Activated naive CD8-positive, alpha-beta T cell (primary cell): ENCODE measurements at regions not wholly inside any gene's neighbourhood (a gene's known extent, or its start where the extent isn't known, plus 50 kb on each side); places are given as distances from the start of the nearest gene placed in this dataset.

Experiments used
- H3K27ac Mint-ChIP-seq: one replicate; pipeline ENCODE4 v1.8.0; 2021; ENCODE audit warnings: mixed read lengths
- H3K27me3 Mint-ChIP-seq: one replicate; pipeline ENCODE4 v1.8.0; 2021; ENCODE audit warnings: mixed read lengths
- H3K36me3 Mint-ChIP-seq: one replicate; pipeline ENCODE4 v1.8.0; 2021; ENCODE audit warnings: mixed read lengths
- H3K4me1 Mint-ChIP-seq: one replicate; pipeline ENCODE4 v1.8.0; 2021; ENCODE audit warnings: low read depth, mixed read lengths
- H3K4me3 Mint-ChIP-seq: one replicate; pipeline ENCODE4 v1.8.0; 2021; ENCODE audit warnings: mild to moderate bottlenecking, mixed read lengths
- H3K9me3 Mint-ChIP-seq: one replicate; pipeline ENCODE4 v1.8.0; 2021; ENCODE audit warnings: low read depth, mixed read lengths

- Mint-ChIP-seq H3K9me3 (no peaks in the 10 kb centered on the region), H3K27ac (no peak overlapping the region), H3K4me3 (no peak overlapping the region), H3K27me3 (peaks cover 1% of the 10 kb centered on the region), H3K36me3 (no peaks in the 10 kb centered on the region), H3K4me1 (peaks cover 14% of the 10 kb centered on the region)
Measured at GRCh38 chr14:97267509-97267908, 470.3 kb downstream of the VRK1 start.

GRCh38 chr14:97268097-97268496, 470.9 kb downstream of the VRK1 start:
- peaks cover 1% of the 10 kb centered on the region for H3K27me3 Mint-ChIP-seq
- no peaks in the 10 kb centered on the region for H3K9me3 Mint-ChIP-seq
- no peak overlapping the region for H3K4me3 Mint-ChIP-seq
- H3K4me1 Mint-ChIP-seq: peaks cover 14% of the 10 kb centered on the region
- H3K27ac Mint-ChIP-seq: peak overlapping the region; percentile 23
- no peaks in the 10 kb centered on the region for H3K36me3 Mint-ChIP-seq

- Mint-ChIP-seq H3K9me3 (no peaks in the 10 kb centered on the region), H3K36me3 (no peaks in the 10 kb centered on the region), H3K4me3 (no peak overlapping the region), H3K27ac (no peak overlapping the region), H3K27me3 (peaks cover 1% of the 10 kb centered on the region), H3K4me1 (peaks cover 14% of the 10 kb centered on the region)
Measured at GRCh38 chr14:97270308-97270707, 473.1 kb downstream of the VRK1 start.

- H3K27ac Mint-ChIP-seq: no peak overlapping the region
- no peaks in the 10 kb centered on the region for H3K36me3 Mint-ChIP-seq
- H3K9me3 Mint-ChIP-seq: no peaks in the 10 kb centered on the region
- peaks cover 23% of the 10 kb centered on the region for H3K4me1 Mint-ChIP-seq
- peaks cover 1% of the 10 kb centered on the region for H3K27me3 Mint-ChIP-seq
- no peak overlapping the region for H3K4me3 Mint-ChIP-seq
Measured at GRCh38 chr14:97271451-97271960, 474.3 kb downstream of the VRK1 start.

GRCh38 chr14:97273540-97273939, 476.4 kb downstream of the VRK1 start:
- no peak overlapping the region for H3K4me3 Mint-ChIP-seq
- no peaks in the 10 kb centered on the region for H3K9me3 Mint-ChIP-seq
- no peaks in the 10 kb centered on the region for H3K36me3 Mint-ChIP-seq
- peaks cover 21% of the 10 kb centered on the region for H3K4me1 Mint-ChIP-seq
- H3K27me3 Mint-ChIP-seq: peaks cover 1% of the 10 kb centered on the region
- H3K27ac Mint-ChIP-seq: no peak overlapping the region

GRCh38 chr14:97274626-97275025, 477.4 kb downstream of the VRK1 start:
- Mint-ChIP-seq H3K27me3 (peaks cover 3% of the 10 kb centered on the region), H3K4me3 (no peak overlapping the region), H3K4me1 (peaks cover 21% of the 10 kb centered on the region), H3K27ac (no peak overlapping the region), H3K9me3 (no peaks in the 10 kb centered on the region), H3K36me3 (no peaks in the 10 kb centered on the region)

DNA sequence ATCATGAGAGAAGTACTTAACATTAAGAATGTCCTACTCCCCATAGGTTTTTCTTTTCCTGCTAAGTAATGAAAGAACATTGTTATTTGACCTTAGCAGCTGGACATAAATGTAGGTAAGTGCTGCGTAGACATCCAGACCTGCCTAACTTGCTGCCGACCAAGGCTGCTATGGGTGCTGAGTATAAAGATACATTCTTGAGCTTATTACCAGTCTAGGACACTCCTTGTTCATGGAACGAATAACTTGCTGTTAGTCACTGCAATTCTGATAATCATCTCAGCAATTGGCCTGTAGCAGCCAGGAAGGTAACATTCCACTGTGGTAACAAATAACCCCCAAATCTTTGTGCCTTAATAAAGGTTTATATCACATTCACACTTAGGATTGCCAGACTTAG, 478.1 kb downstream of the VRK1 start:
- Mint-ChIP-seq H3K36me3 (no peaks in the 10 kb centered on the region), H3K27ac (no peak overlapping the region), H3K4me1 (peaks cover 21% of the 10 kb centered on the region), H3K27me3 (peaks cover 3% of the 10 kb centered on the region), H3K4me3 (no peak overlapping the region), H3K9me3 (no peaks in the 10 kb centered on the region)

GRCh38 chr14:97276573-97276972, 479.4 kb downstream of the VRK1 start:
- no peak overlapping the region for H3K27ac Mint-ChIP-seq
- H3K9me3 Mint-ChIP-seq: no peaks in the 10 kb centered on the region
- no peaks in the 10 kb centered on the region for H3K36me3 Mint-ChIP-seq
- H3K4me1 Mint-ChIP-seq: peaks cover 21% of the 10 kb centered on the region
- no peak overlapping the region for H3K4me3 Mint-ChIP-seq
- peaks cover 3% of the 10 kb centered on the region for H3K27me3 Mint-ChIP-seq

- no peaks in the 10 kb centered on the region for H3K9me3 Mint-ChIP-seq
- H3K27ac Mint-ChIP-seq: no peak overlapping the region
- H3K4me1 Mint-ChIP-seq: peaks cover 21% of the 10 kb centered on the region
- H3K36me3 Mint-ChIP-seq: no peaks in the 10 kb centered on the region
- H3K27me3 Mint-ChIP-seq: peaks cover 2% of the 10 kb centered on the region
- no peak overlapping the region for H3K4me3 Mint-ChIP-seq
Measured at GRCh38 chr14:97277711-97278110, 480.5 kb downstream of the VRK1 start.

DNA sequence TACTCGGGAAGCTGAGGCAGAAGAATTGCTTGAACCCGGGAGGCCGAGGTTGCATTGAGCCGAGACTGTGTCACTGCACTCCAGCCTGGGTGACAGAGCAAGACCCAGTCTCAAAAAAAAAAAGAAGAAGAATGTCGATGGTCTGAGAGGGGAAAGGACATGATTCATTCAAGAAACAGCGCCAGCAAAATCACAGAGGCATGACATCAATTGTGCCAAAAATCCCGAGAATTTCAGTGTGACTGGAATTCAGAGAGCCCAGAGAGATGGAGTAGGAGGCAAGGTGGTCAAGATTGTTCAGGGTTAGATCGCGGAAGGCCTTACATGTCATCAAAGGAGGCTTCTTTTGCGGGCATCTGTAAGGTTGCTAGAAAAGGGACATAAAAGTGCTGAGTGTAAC, 483.3 kb downstream of the VRK1 start:
- no peaks in the 10 kb centered on the region for H3K36me3 Mint-ChIP-seq
- no peak overlapping the region for H3K27ac Mint-ChIP-seq
- H3K4me3 Mint-ChIP-seq: no peak overlapping the region
- peaks cover 20% of the 10 kb centered on the region for H3K4me1 Mint-ChIP-seq
- no peaks in the 10 kb centered on the region for H3K9me3 Mint-ChIP-seq
- H3K27me3 Mint-ChIP-seq: peaks cover 2% of the 10 kb centered on the region

GRCh38 chr14:97281741-97282140, 484.6 kb downstream of the VRK1 start:
- no peak overlapping the region for H3K4me3 Mint-ChIP-seq
- H3K4me1 Mint-ChIP-seq: peaks cover 8% of the 10 kb centered on the region
- peaks cover 2% of the 10 kb centered on the region for H3K27me3 Mint-ChIP-seq
- H3K36me3 Mint-ChIP-seq: no peaks in the 10 kb centered on the region
- H3K9me3 Mint-ChIP-seq: no peaks in the 10 kb centered on the region
- no peak overlapping the region for H3K27ac Mint-ChIP-seq

DNA sequence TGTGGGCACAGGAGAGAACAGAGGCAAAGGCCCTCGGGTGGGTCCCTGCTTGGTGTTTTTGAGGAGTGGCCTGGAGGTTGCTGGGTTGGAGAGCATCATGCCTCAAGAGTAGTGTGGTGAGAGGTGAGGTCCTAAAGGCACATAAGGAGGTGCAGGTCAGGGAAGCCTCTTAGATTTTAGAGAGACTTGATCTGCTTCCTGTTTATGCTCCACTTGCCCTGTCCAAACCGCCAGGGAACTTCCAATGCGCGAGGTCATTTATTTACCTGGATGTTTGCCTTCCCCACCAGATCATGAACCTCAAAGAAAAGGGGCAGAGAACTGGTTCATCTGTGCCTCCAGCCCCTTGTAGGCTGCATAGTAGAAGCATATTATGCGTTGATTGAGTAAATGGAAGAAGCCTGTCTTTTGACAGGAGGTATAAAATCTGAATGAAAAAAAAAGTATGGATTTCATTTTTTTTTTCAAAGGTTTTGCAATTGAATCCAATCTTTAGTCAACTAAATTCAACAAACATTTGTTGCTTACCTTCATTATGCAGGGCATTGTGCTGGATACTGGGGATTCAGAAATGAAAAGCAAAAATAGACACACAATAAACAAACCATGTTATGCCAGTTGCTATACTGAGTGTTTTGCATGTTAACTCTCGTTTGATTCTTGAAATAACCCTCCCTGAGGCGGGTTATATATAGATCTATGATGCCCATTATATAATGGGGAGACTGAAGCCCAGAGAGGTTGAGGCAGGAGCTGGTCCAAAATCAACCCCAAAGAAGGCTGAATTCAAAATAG, 485.2 kb downstream of the VRK1 start:
- Mint-ChIP-seq H3K4me1 (peaks cover 2% of the 10 kb centered on the region), H3K27ac (no peak overlapping the region), H3K36me3 (no peaks in the 10 kb centered on the region), H3K9me3 (no peaks in the 10 kb centered on the region), H3K27me3 (peaks cover 2% of the 10 kb centered on the region), H3K4me3 (no peak overlapping the region)

DNA sequence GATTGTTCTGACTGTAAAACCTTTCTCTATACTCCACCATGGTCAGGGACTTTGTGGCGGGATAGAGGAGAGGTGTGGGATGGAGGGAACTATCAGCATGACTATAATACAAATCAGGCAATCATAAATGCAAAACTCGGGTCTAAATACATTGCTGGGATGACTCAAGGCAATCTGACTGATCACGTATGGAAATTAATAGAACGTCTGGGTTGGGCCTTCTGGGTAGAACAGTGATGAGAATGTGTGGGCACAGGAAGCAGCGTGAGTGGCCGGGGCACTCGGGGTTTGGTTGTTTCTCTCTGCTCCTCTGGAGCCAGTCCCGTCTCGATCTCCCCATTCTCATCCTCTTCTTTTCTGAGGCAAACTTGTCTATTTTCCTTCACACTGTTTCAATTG, 485.8 kb downstream of the VRK1 start:
- Mint-ChIP-seq H3K4me1 (no peaks in the 10 kb centered on the region), H3K27ac (no peak overlapping the region)

DNA sequence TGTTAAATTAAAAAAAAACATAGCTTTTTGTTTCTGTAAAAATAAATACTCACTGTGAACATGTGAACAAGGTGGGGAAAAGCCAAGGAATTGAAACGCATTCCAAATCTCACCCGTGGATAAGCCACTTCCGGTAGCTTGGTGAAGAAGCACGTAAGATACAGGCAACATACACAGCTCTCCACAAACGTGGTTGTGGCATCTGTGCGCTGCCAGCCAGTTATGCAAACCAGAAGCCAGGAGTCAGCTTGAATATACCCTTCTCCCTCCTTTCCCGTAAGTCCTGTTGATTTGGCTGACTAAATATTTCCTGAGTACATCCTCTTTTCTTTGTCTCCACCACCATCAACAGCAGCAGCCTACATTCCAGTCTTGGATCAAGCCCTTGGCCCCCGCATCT, 486.2 kb downstream of the VRK1 start:
- no peaks in the 10 kb centered on the region for H3K36me3 Mint-ChIP-seq
- no peak overlapping the region for H3K4me3 Mint-ChIP-seq
- no peaks in the 10 kb centered on the region for H3K9me3 Mint-ChIP-seq
- H3K27me3 Mint-ChIP-seq: peaks cover 2% of the 10 kb centered on the region
- no peak overlapping the region for H3K27ac Mint-ChIP-seq
- H3K4me1 Mint-ChIP-seq: no peaks in the 10 kb centered on the region

More for the DNA sequence above, 485.8 kb downstream of the VRK1 start:
- peaks cover 2% of the 10 kb centered on the region for H3K27me3 Mint-ChIP-seq
- no peaks in the 10 kb centered on the region for H3K36me3 Mint-ChIP-seq
- no peak overlapping the region for H3K4me3 Mint-ChIP-seq
- H3K9me3 Mint-ChIP-seq: no peaks in the 10 kb centered on the region

DNA sequence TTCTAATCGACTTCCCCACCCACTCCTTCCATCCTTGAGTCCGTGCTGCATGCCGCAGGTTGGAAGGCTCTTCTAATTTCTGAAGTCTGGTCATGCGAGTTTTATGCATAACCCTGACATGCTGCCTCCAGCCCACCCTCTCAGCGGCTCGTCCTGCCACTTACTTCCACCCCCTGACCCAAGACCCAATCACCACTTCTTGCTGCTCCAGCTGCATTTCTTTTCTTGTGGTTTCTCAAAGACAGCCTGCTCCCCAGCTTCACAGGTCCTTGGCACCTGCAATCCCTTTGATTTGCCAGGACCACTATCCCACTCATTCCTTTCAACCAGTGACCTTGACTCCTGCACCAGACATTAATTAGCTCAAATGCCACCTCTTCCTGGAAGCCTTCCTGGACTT, 486.7 kb downstream of the VRK1 start:
- no peak overlapping the region for H3K27ac Mint-ChIP-seq
- no peaks in the 10 kb centered on the region for H3K4me1 Mint-ChIP-seq
- H3K9me3 Mint-ChIP-seq: no peaks in the 10 kb centered on the region
- peaks cover 3% of the 10 kb centered on the region for H3K27me3 Mint-ChIP-seq
- peaks cover 3% of the 10 kb centered on the region for H3K36me3 Mint-ChIP-seq
- no peak overlapping the region for H3K4me3 Mint-ChIP-seq

GRCh38 chr14:97287956-97288355, 490.8 kb downstream of the VRK1 start:
- H3K36me3 Mint-ChIP-seq: peaks cover 4% of the 10 kb centered on the region
- peaks cover 2% of the 10 kb centered on the region for H3K27me3 Mint-ChIP-seq
- no peak overlapping the region for H3K27ac Mint-ChIP-seq
- peaks cover 13% of the 10 kb centered on the region for H3K4me1 Mint-ChIP-seq
- no peak overlapping the region for H3K4me3 Mint-ChIP-seq
- H3K9me3 Mint-ChIP-seq: no peaks in the 10 kb centered on the region
